NCI-H748 (cell line): ENCODE measurements at regions not wholly inside any gene's neighbourhood (a gene's known extent, or its start where the extent isn't known, plus 50 kb on each side); places are given as distances from the start of the nearest gene placed in this dataset.

Source experiments
- DNase-seq: peaks from one replicate; lab custom pipeline; 2025; ENCODE audit not compliant: unreplicated experiment; lab: John Stamatoyannopoulos, UW

- no peak for DNase-seq
Measured at GRCh38 chr1:62978741-62979140, 194.8 kb downstream of the ATG4C start.

GRCh38 chr1:62981434-62981833, 197.5 kb downstream of the ATG4C start:
- DNase-seq = no peak

- no peak for DNase-seq
Measured at GRCh38 chr1:62988867-62989266, 204.9 kb downstream of the ATG4C start.

GRCh38 chr1:62989497-62989896, 205.6 kb downstream of the ATG4C start:
- no peak for DNase-seq

- peak; percentile 6 for DNase-seq
Measured at GRCh38 chr1:62991152-62991551, 207.2 kb downstream of the ATG4C start.

GRCh38 chr1:62993844-62994243, 209.9 kb downstream of the ATG4C start:
- DNase-seq = no peak

GRCh38 chr1:62995173-62995572, 211.2 kb downstream of the ATG4C start:
- no peak for DNase-seq

GRCh38 chr1:62997884-62998283, 214.0 kb downstream of the ATG4C start:
- DNase-seq = no peak

GRCh38 chr1:62998845-62999649, 215.1 kb downstream of the ATG4C start:
- no peak for DNase-seq

- no peak for DNase-seq
Measured at GRCh38 chr1:63000508-63000907, 216.6 kb downstream of the ATG4C start.

GRCh38 chr1:63004868-63005267, 220.9 kb downstream of the ATG4C start:
- DNase-seq = peak; percentile 18

GRCh38 chr1:63005812-63006211, 221.9 kb downstream of the ATG4C start:
- DNase-seq = no peak

GRCh38 chr1:63009421-63009820, 225.5 kb downstream of the ATG4C start:
- no peak for DNase-seq

- DNase-seq = peak; percentile 14
Measured at GRCh38 chr1:63010913-63011660, 227.2 kb downstream of the ATG4C start.

GRCh38 chr1:63012339-63012738, 228.4 kb downstream of the ATG4C start:
- no peak for DNase-seq

- no peak for DNase-seq
Measured at GRCh38 chr1:63014267-63014666, 230.3 kb downstream of the ATG4C start.

- no peak for DNase-seq
Measured at GRCh38 chr1:63022319-63022718, 238.4 kb downstream of the ATG4C start.

- no peak for DNase-seq
Measured at GRCh38 chr1:63023171-63023570, 239.2 kb downstream of the ATG4C start.

GRCh38 chr1:63023637-63024036, 239.7 kb downstream of the ATG4C start:
- DNase-seq = no peak

- no peak for DNase-seq
Measured at GRCh38 chr1:63024132-63024531, 240.2 kb downstream of the ATG4C start.

- DNase-seq = no peak
Measured at GRCh38 chr1:63027176-63027575, 243.2 kb downstream of the ATG4C start.

GRCh38 chr1:63032171-63032570, 248.2 kb downstream of the ATG4C start:
- DNase-seq = no peak
